H9 (cell line): ENCODE measurements at regions not wholly inside any gene's neighbourhood (a gene's known extent, or its start where the extent isn't known, plus 50 kb on each side); places are given as distances from the start of the nearest gene placed in this dataset.

ENCODE experiments used
- DNase-seq: peaks from one replicate; pipeline ENCODE4 v3.0.0-alpha.2; 2017
- H2AFZ ChIP-seq: one replicate; pipeline ENCODE4 v1.6.1; 2013; ENCODE audit warnings: mild to moderate bottlenecking, low read length, control low read depth, moderate library complexity
- H2AK5ac ChIP-seq: 2 replicates; pipeline ENCODE4 v1.6.1; 2013; ENCODE audit warnings: low read length, control low read depth, mixed read lengths; ENCODE audit not compliant: insufficient read length
- H2BK120ac ChIP-seq: one replicate; pipeline ENCODE4 v1.6.1; 2013; ENCODE audit warnings: low read depth, mild to moderate bottlenecking, low read length, control low read depth, inconsistent platforms; ENCODE audit not compliant: poor library complexity, severe bottlenecking
- H2BK12ac ChIP-seq: 2 replicates; pipeline ENCODE4 v1.6.1; 2013; ENCODE audit warnings: low read length, control low read depth, mixed read lengths, low read depth; ENCODE audit not compliant: insufficient read length
- H2BK15ac ChIP-seq: 2 replicates; pipeline ENCODE4 v1.6.1; 2013; ENCODE audit warnings: low read depth, low read length, control low read depth
- H2BK20ac ChIP-seq: one replicate; pipeline ENCODE4 v1.6.1; 2013; ENCODE audit warnings: low read depth, mild to moderate bottlenecking, low read length, control low read depth, inconsistent platforms; ENCODE audit not compliant: poor library complexity, severe bottlenecking
- H2BK5ac ChIP-seq: 2 replicates; pipeline ENCODE4 v1.6.1; 2013; ENCODE audit warnings: low read length, control low read depth, mixed read lengths; ENCODE audit not compliant: insufficient read length
- H3K14ac ChIP-seq: 2 replicates; pipeline ENCODE4 v1.6.1; 2013; ENCODE audit warnings: low read length, control low read depth; ENCODE audit not compliant: insufficient read depth
- H3K18ac ChIP-seq: 2 replicates; pipeline ENCODE4 v1.6.1; 2013; ENCODE audit warnings: low read depth, mild to moderate bottlenecking, mixed read lengths, low read length, control low read depth; ENCODE audit not compliant: insufficient read length
- H3K23ac ChIP-seq: 2 replicates; pipeline ENCODE4 v1.6.1; 2013; ENCODE audit warnings: low read length, control low read depth, mixed read lengths, low read depth; ENCODE audit not compliant: insufficient read length
- H3K23me2 ChIP-seq: 2 replicates; pipeline ENCODE4 v1.6.1; 2013; ENCODE audit warnings: low read depth, mild to moderate bottlenecking, mixed read lengths, low read length, control low read depth; ENCODE audit not compliant: insufficient read length, poor library complexity, severe bottlenecking
- H3K27ac ChIP-seq: 2 replicates; pipeline ENCODE4 v1.5.1; 2013; ENCODE audit warnings: low read length, control low read depth, mixed read lengths, low read depth; ENCODE audit not compliant: insufficient read length
- H3K27me3 ChIP-seq: 2 replicates; pipeline ENCODE4 v1.6.1; 2013; ENCODE audit warnings: low read length, control low read depth, inconsistent platforms; ENCODE audit not compliant: insufficient read depth
- H3K4ac ChIP-seq: 2 replicates; pipeline ENCODE4 v1.6.1; 2013; ENCODE audit warnings: low read depth, mild to moderate bottlenecking, control low read depth, inconsistent platforms, low read length, moderate library complexity
- H3K4me1 ChIP-seq: 2 replicates; pipeline ENCODE4 v1.6.1; 2013; ENCODE audit warnings: low read length, control low read depth, inconsistent platforms; ENCODE audit not compliant: insufficient read depth
- H3K4me2 ChIP-seq: 2 replicates; pipeline ENCODE4 v1.6.1; 2013; ENCODE audit warnings: low read length, control low read depth, mixed read lengths; ENCODE audit not compliant: insufficient read length, insufficient read depth
- H3K56ac ChIP-seq: 2 replicates; pipeline ENCODE4 v1.6.1; 2013; ENCODE audit warnings: low read depth, mild to moderate bottlenecking, mixed read lengths, low read length, control low read depth; ENCODE audit not compliant: insufficient read length
- H3K79me1 ChIP-seq: 2 replicates; pipeline ENCODE4 v1.6.1; 2013; ENCODE audit warnings: low read depth, mild to moderate bottlenecking, moderate library complexity, low read length, control low read depth, inconsistent platforms; ENCODE audit not compliant: insufficient read depth, poor library complexity, severe bottlenecking
- H3K79me2 ChIP-seq: 2 replicates; pipeline ENCODE4 v1.6.1; 2013; ENCODE audit warnings: low read length, control low read depth, inconsistent platforms; ENCODE audit not compliant: insufficient read depth
- H3K9ac ChIP-seq: 2 replicates; pipeline ENCODE4 v1.6.1; 2013; ENCODE audit warnings: low read length, control low read depth, mixed read lengths; ENCODE audit not compliant: insufficient read length; ENCODE audit errors: extremely low read depth
- H3K9me3 ChIP-seq: one replicate; pipeline ENCODE4 v1.6.1; 2013; ENCODE audit warnings: low read depth, low read length, inconsistent platforms; ENCODE audit not compliant: control insufficient read depth
- H3T11ph ChIP-seq: one replicate; pipeline ENCODE4 v1.6.1; 2013; ENCODE audit warnings: mild to moderate bottlenecking, low read length, control low read depth, inconsistent platforms
- H4K20me1 ChIP-seq: one replicate; pipeline ENCODE4 v1.6.1; 2013; ENCODE audit not compliant: control insufficient read depth, insufficient read length, insufficient read depth
- H4K5ac ChIP-seq: 2 replicates; pipeline ENCODE4 v1.6.1; 2013; ENCODE audit warnings: low read depth, mild to moderate bottlenecking, mixed read lengths, low read length, control low read depth; ENCODE audit not compliant: insufficient read length
- H4K8ac ChIP-seq: replicated peaks from 2 replicates; pipeline ENCODE4 v1.6.1; 2013; ENCODE audit warnings: low read length, control low read depth, mixed read lengths, low read depth; ENCODE audit not compliant: insufficient read length
- H4K91ac ChIP-seq: 2 replicates; pipeline ENCODE4 v1.6.1; 2013; ENCODE audit warnings: low read depth, mild to moderate bottlenecking, moderate library complexity, mixed read lengths, low read length, control low read depth; ENCODE audit not compliant: insufficient read length
- H3K27ac Mint-ChIP-seq, 3 experiments: 2 replicates in 2 of 3; 3 replicates in 1 of 3; pipeline ENCODE4 v1.8.0; 2020 to 2021; ENCODE audit warnings: mixed read lengths in 3 of 3, mild to moderate bottlenecking in 1 of 3, moderate library complexity in 1 of 3
- H3K27me3 Mint-ChIP-seq: 2 replicates; pipeline ENCODE4 v1.8.0; 2021; ENCODE audit warnings: low read depth, mild to moderate bottlenecking, moderate library complexity, mixed read lengths
- H3K36me3 Mint-ChIP-seq, 3 experiments: 2 replicates in 2 of 3; 3 replicates in 1 of 3; pipeline ENCODE4 v1.8.0; 2020 to 2021; ENCODE audit warnings: low read depth in 3 of 3, mixed read lengths in 3 of 3; ENCODE audit not compliant: insufficient read depth in 1 of 3
- H3K4me1 Mint-ChIP-seq, 2 experiments: 2 replicates each; pipeline ENCODE4 v1.8.0; 2020; ENCODE audit warnings: mixed read lengths in 2 of 2
- H3K4me3 Mint-ChIP-seq, 2 experiments: 2 replicates in 1 of 2; 3 replicates in 1 of 2; pipeline ENCODE4 v1.8.0; 2020 to 2021; ENCODE audit warnings: mild to moderate bottlenecking in 2 of 2, mixed read lengths in 2 of 2, moderate library complexity in 1 of 2
- H3K9me3 Mint-ChIP-seq, 2 experiments: 2 replicates in 1 of 2; 3 replicates in 1 of 2; pipeline ENCODE4 v1.8.0; 2020; ENCODE audit warnings: mild to moderate bottlenecking in 2 of 2, mixed read lengths in 2 of 2, moderate library complexity in 1 of 2
- WGBS: extraction: QIAGEN DNeasy Blood & Tissue Kit; methylation state at CpG from one replicate; pipeline ENCODE4 v1.1.7; 2013; ENCODE audit warnings: missing lambda C conversion rate, low lambda C conversion rate, mixed read lengths; ENCODE audit not compliant: insufficient read length; ENCODE audit errors: extremely low coverage; 5-methylcytosine and 5-hydroxymethylcytosine counted together
- TF ChIP-seq, protein P1 (sequence below): fragments of 200-600 bp; sonication (generic); conservative IDR thresholded peaks from 3 replicates; pipeline ENCODE4 v1.8.0; 2021; ENCODE audit warnings: antibody characterized with exemption, mild to moderate bottlenecking

DNA sequence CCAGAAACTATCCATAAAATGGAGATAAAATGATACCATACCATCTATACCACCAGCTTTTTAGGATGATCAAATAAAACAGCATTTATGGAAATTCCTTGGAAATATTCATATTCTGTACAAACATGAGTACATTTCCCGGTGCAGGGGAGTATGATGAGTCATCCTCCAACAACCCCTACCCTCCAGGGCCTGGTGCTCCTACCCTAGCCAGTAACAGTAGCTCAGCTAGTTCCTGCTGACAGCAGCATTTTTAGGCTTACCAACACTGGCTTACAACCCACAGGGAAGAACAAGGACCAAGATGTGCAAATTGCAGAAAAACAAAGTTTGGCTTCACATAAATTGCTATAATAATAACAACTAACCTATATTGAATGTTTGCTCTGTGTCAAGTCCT lies 406.2 kb upstream of the CADM1 start:
- H3K4me2 ChIP-seq: no peak overlapping the region
- H4K8ac ChIP-seq: no peak overlapping the region
- no peaks in the 10 kb centered on the region for H4K20me1 ChIP-seq
- H2BK15ac ChIP-seq: no peak overlapping the region
- no peak overlapping the region for H3T11ph ChIP-seq
- H2BK120ac ChIP-seq: no peak overlapping the region
- H3K4me3 Mint-ChIP-seq: no peak overlapping the region
- H4K91ac ChIP-seq: no peak overlapping the region
- no peak overlapping the region for H3K4ac ChIP-seq
- H2BK5ac ChIP-seq: no peak overlapping the region
- H3K9me3 ChIP-seq: no peaks in the 10 kb centered on the region
- no peak overlapping the region for H3K14ac ChIP-seq
- H3K27me3 Mint-ChIP-seq: peaks cover 10% of the 10 kb centered on the region
- peaks cover 0 to 2% (median 0%) of the 10 kb centered on the region in 3 experiments; a peak in 1 of 7 replicates for H3K36me3 Mint-ChIP-seq
- H3K79me1 ChIP-seq: no peaks in the 10 kb centered on the region
- no peak overlapping the region for H3K56ac ChIP-seq
- WGBS: no CpG with 5 or more reads among the region's 1 CpG
- peaks cover 0 to 5% of the 10 kb centered on the region in 2 experiments; a peak in 2 of 4 replicates for H3K4me1 Mint-ChIP-seq
- no peak overlapping the region for H2BK20ac ChIP-seq
- no peaks in the 10 kb centered on the region for H3K23me2 ChIP-seq
- no peak overlapping the region for H3K27ac Mint-ChIP-seq
- H2BK12ac ChIP-seq: no peak overlapping the region
- no peak overlapping the region for H3K9ac ChIP-seq
- H3K23ac ChIP-seq: no peak overlapping the region
- H3K4me1 ChIP-seq: no peaks in the 10 kb centered on the region
- no peaks in the 10 kb centered on the region for H3K27me3 ChIP-seq
- TF ChIP-seq, protein P1, sequence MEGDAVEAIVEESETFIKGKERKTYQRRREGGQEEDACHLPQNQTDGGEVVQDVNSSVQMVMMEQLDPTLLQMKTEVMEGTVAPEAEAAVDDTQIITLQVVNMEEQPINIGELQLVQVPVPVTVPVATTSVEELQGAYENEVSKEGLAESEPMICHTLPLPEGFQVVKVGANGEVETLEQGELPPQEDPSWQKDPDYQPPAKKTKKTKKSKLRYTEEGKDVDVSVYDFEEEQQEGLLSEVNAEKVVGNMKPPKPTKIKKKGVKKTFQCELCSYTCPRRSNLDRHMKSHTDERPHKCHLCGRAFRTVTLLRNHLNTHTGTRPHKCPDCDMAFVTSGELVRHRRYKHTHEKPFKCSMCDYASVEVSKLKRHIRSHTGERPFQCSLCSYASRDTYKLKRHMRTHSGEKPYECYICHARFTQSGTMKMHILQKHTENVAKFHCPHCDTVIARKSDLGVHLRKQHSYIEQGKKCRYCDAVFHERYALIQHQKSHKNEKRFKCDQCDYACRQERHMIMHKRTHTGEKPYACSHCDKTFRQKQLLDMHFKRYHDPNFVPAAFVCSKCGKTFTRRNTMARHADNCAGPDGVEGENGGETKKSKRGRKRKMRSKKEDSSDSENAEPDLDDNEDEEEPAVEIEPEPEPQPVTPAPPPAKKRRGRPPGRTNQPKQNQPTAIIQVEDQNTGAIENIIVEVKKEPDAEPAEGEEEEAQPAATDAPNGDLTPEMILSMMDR: no peak
- H4K5ac ChIP-seq: no peak overlapping the region
- no peak overlapping the region for H2AFZ ChIP-seq
- H3K27ac ChIP-seq: no peak overlapping the region
- no peak overlapping the region for H2AK5ac ChIP-seq
- no peak for DNase-seq
- H3K79me2 ChIP-seq: no peaks in the 10 kb centered on the region
- peaks cover 0 to 3% of the 10 kb centered on the region in 2 experiments; a peak in 3 of 5 replicates for H3K9me3 Mint-ChIP-seq
- H3K18ac ChIP-seq: no peak overlapping the region
